ENCODE measurements at regions not wholly inside any gene's neighbourhood (a gene's known extent, or its start where the extent isn't known, plus 50 kb on each side); places are given as distances from the start of the nearest gene placed in this dataset.

DNA sequence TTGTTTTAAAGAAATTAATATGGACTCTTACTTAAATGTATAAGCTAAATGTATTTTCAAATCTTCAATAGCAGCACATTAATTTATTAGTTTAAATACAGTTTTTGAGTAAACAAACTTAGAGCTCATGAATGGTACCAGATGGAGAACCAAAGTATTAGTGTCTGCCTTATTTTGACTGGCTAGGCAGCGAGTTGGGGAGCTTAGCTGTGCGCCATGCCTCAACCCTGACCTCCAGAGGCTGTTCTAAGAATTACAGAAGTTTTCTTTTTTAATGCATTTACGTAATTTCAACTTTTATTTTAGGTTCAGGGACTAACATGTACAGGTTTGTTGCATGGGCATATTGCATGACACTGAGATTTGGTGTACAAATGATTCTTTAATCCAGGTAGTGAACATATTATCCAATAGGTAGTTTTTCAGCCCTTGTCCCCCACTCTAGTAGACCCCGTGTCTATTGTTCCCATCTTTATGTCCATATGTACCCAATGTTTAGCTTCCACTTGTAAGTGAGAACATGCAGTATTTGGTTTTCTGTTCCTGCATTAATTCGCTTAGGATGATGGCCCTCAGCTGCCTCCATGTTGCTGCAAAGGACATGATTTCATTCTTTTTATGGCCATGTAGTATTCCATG, 166.8 kb downstream of the IQUB start:
- H3K27me3 Mint-ChIP-seq (ENCODE audit: low read depth), result no peaks in the 10 kb centered on the region
- no CpG with 5 or more reads among the region's 5 CpGs for WGBS (ENCODE audit: extremely low coverage, insufficient read length, low lambda C conversion rate)
- H3K36me3 Mint-ChIP-seq (ENCODE audit: insufficient read depth in 1 of 3, low read depth in 3 of 3), result no peaks in the 10 kb centered on the region
- no peaks in the 10 kb centered on the region for H3K4me1 ChIP-seq (ENCODE audit: insufficient read depth, low read length)
- H2BK12ac ChIP-seq (ENCODE audit: insufficient read length, low read depth, low read length), result no peak overlapping the region
- no peak overlapping the region for H4K91ac ChIP-seq (ENCODE audit: insufficient read length, low read depth, low read length)
- no peak overlapping the region for H3K4me3 Mint-ChIP-seq
- H3T11ph ChIP-seq (ENCODE audit: low read length), result no peak overlapping the region
- no peak overlapping the region for H3K14ac ChIP-seq (ENCODE audit: insufficient read depth, low read length)
- no peaks in the 10 kb centered on the region for H3K79me1 ChIP-seq (ENCODE audit: insufficient read depth, low read depth, low read length, poor library complexity, severe bottlenecking)
- no peaks in the 10 kb centered on the region for H3K27me3 ChIP-seq (ENCODE audit: insufficient read depth, low read length)
- no peak for DNase-seq
- no peak overlapping the region for H2AK5ac ChIP-seq (ENCODE audit: insufficient read length, low read length)
- no peak overlapping the region for H2BK5ac ChIP-seq (ENCODE audit: insufficient read length, low read length)
- no peaks in the 10 kb centered on the region for H3K9me3 Mint-ChIP-seq
- H4K20me1 ChIP-seq (ENCODE audit: control insufficient read depth, insufficient read depth, insufficient read length), result no peaks in the 10 kb centered on the region
- H3K4me2 ChIP-seq (ENCODE audit: insufficient read depth, insufficient read length, low read length), result no peak overlapping the region
- no peaks in the 10 kb centered on the region for H3K9me3 ChIP-seq (ENCODE audit: control insufficient read depth, low read depth, low read length)
- H4K5ac ChIP-seq (ENCODE audit: insufficient read length, low read depth, low read length), result no peak overlapping the region
- H3K9ac ChIP-seq (ENCODE audit: extremely low read depth, insufficient read length, low read length), result no peak overlapping the region
- no peak overlapping the region for H3K23ac ChIP-seq (ENCODE audit: insufficient read length, low read depth, low read length)
- H3K56ac ChIP-seq (ENCODE audit: insufficient read length, low read depth, low read length), result no peak overlapping the region
- H2BK20ac ChIP-seq (ENCODE audit: low read depth, low read length, poor library complexity, severe bottlenecking), result no peak overlapping the region
- no peak overlapping the region for H2BK120ac ChIP-seq (ENCODE audit: low read depth, low read length, poor library complexity, severe bottlenecking)
- H3K79me2 ChIP-seq (ENCODE audit: insufficient read depth, low read length), result no peaks in the 10 kb centered on the region
- H3K4me1 Mint-ChIP-seq, result 0 out of 4 replicates have a peak, but pooled peaks cover 0 to 3% of the 10 kb centered on the region in 2 experiments
- H2AFZ ChIP-seq (ENCODE audit: low read length), result no peak overlapping the region
- H3K23me2 ChIP-seq (ENCODE audit: insufficient read length, low read depth, low read length, poor library complexity, severe bottlenecking), result no peaks in the 10 kb centered on the region
- no peak overlapping the region for H3K4ac ChIP-seq (ENCODE audit: low read depth, low read length)
- H3K27ac ChIP-seq (ENCODE audit: insufficient read length, low read depth, low read length), result no peak overlapping the region
- H2BK15ac ChIP-seq (ENCODE audit: low read depth, low read length), result no peak overlapping the region
- no peak overlapping the region for H4K8ac ChIP-seq (replicated peaks; ENCODE audit: insufficient read length, low read depth, low read length)
- H3K18ac ChIP-seq (ENCODE audit: insufficient read length, low read depth, low read length), result no peak overlapping the region
- H3K27ac Mint-ChIP-seq, result no peak overlapping the region; a peak in 1 of 7 replicates
- TF ChIP-seq, protein P1, sequence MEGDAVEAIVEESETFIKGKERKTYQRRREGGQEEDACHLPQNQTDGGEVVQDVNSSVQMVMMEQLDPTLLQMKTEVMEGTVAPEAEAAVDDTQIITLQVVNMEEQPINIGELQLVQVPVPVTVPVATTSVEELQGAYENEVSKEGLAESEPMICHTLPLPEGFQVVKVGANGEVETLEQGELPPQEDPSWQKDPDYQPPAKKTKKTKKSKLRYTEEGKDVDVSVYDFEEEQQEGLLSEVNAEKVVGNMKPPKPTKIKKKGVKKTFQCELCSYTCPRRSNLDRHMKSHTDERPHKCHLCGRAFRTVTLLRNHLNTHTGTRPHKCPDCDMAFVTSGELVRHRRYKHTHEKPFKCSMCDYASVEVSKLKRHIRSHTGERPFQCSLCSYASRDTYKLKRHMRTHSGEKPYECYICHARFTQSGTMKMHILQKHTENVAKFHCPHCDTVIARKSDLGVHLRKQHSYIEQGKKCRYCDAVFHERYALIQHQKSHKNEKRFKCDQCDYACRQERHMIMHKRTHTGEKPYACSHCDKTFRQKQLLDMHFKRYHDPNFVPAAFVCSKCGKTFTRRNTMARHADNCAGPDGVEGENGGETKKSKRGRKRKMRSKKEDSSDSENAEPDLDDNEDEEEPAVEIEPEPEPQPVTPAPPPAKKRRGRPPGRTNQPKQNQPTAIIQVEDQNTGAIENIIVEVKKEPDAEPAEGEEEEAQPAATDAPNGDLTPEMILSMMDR (conservative IDR thresholded peaks at IDR 0.05), result peak; percentile 88

All from H9 (cell line).